ENCODE measurements at regions not wholly inside any gene's neighbourhood (a gene's known extent, or its start where the extent isn't known, plus 50 kb on each side); places are given as distances from the start of the nearest gene placed in this dataset.

DNA sequence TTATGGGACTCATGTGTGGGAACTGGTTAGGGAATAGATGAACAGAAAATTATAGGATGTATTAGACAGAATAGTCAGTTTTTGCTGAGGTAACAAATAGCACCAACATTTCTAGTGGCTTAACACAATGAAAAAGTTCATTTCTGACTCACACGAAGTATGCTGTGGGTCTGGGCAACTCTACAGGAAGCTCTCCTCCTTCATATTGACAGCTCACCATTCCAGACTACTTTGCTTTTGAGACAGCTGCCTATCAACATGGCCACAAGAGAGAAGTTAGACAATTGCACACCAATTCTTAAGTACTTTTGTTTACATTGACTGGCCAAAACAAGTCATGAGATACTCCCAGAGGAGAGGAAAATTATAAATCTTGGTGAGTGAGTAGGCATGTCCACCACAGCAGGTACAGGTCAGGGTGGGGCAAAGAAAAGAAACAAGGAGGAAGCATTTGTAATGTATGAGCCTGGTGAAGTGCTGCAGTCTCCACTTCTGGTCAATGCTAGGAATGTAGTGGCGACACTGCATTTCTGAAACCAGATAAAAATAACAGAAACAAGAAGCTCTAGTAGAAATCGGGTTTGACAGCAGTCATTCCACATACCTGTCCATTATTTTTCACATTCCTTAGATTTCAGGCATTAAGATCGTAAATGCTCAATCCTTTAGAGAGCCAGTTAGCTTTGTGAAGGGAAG, 141.6 kb downstream of the ICOS start:
- CTCF ChIA-PET, result no interaction called here
- Histone ChIP-seq H3K36me3 (ENCODE audit: control insufficient read depth in 2 of 2, insufficient read depth in 1 of 2, low read length in 2 of 2) (no peaks in the 10 kb centered on the region), H3K4me3 (ENCODE audit: low read depth, low read length) (no peak overlapping the region), H3K9me3 (ENCODE audit: control insufficient read depth, insufficient read depth, low read depth, low read length) (no peaks in the 10 kb centered on the region), H3K27ac (ENCODE audit: extremely low read depth, low read depth, low read length) (no peak overlapping the region), H3K4me1 (ENCODE audit: control insufficient read depth, insufficient read depth, low read length) (no peaks in the 10 kb centered on the region)
- POLR2A ChIA-PET, result no interaction called here
- TF ChIP-seq ZNF48 (tag by site-specific recombination; IDR thresholded peaks at IDR 0.05) (no peak), PRDM1 (tag by site-specific recombination; IDR thresholded peaks at IDR 0.05) (no peak), ZNF621 (tag by site-specific recombination; IDR thresholded peaks at IDR 0.05) (no peak), ZNF426 (tag by site-specific recombination; IDR thresholded peaks at IDR 0.05) (no peak), ZNF23 (tag by site-specific recombination; IDR thresholded peaks at IDR 0.05; ENCODE audit: borderline replicate concordance) (no peak), GLIS2 (tag by site-specific recombination; IDR thresholded peaks at IDR 0.05) (no peak), ZEB2 (tag by site-specific recombination; IDR thresholded peaks at IDR 0.05) (no peak)
- TF ChIP-seq, protein P1, sequence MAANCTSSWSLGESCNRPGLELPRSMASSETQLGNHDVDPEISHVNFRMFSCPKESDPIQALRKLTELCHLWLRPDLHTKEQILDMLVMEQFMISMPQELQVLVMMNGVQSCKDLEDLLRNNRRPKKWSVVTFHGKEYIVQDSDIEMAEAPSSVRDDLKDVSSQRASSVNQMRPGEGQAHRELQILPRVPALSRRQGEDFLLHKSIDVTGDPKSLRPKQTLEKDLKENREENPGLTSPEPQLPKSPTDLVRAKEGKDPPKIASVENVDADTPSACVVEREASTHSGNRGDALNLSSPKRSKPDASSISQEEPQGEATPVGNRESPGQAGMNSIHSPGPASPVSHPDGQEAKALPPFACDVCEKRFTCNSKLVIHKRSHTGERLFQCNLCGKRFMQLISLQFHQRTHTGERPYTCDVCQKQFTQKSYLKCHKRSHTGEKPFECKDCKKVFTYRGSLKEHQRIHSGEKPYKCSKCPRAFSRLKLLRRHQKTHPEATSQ (tag by site-specific recombination; IDR thresholded peaks at IDR 0.05), result no peak
- TF ChIP-seq, protein P2, sequence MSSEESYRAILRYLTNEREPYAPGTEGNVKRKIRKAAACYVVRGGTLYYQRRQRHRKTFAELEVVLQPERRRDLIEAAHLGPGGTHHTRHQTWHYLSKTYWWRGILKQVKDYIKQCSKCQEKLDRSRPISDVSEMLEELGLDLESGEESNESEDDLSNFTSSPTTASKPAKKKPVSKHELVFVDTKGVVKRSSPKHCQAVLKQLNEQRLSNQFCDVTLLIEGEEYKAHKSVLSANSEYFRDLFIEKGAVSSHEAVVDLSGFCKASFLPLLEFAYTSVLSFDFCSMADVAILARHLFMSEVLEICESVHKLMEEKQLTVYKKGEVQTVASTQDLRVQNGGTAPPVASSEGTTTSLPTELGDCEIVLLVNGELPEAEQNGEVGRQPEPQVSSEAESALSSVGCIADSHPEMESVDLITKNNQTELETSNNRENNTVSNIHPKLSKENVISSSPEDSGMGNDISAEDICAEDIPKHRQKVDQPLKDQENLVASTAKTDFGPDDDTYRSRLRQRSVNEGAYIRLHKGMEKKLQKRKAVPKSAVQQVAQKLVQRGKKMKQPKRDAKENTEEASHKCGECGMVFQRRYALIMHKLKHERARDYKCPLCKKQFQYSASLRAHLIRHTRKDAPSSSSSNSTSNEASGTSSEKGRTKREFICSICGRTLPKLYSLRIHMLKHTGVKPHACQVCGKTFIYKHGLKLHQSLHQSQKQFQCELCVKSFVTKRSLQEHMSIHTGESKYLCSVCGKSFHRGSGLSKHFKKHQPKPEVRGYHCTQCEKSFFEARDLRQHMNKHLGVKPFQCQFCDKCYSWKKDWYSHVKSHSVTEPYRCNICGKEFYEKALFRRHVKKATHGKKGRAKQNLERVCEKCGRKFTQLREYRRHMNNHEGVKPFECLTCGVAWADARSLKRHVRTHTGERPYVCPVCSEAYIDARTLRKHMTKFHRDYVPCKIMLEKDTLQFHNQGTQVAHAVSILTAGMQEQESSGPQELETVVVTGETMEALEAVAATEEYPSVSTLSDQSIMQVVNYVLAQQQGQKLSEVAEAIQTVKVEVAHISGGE (tag by site-specific recombination; conservative IDR thresholded peaks at IDR 0.05; ENCODE audit: low read depth), result no peak
- TF ChIP-seq, protein P3, sequence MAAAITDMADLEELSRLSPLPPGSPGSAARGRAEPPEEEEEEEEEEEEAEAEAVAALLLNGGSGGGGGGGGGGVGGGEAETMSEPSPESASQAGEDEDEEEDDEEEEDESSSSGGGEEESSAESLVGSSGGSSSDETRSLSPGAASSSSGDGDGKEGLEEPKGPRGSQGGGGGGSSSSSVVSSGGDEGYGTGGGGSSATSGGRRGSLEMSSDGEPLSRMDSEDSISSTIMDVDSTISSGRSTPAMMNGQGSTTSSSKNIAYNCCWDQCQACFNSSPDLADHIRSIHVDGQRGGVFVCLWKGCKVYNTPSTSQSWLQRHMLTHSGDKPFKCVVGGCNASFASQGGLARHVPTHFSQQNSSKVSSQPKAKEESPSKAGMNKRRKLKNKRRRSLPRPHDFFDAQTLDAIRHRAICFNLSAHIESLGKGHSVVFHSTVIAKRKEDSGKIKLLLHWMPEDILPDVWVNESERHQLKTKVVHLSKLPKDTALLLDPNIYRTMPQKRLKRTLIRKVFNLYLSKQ (tag by site-specific recombination; IDR thresholded peaks at IDR 0.05; ENCODE audit: borderline replicate concordance), result no peak
- TF ChIP-seq, protein P4, sequence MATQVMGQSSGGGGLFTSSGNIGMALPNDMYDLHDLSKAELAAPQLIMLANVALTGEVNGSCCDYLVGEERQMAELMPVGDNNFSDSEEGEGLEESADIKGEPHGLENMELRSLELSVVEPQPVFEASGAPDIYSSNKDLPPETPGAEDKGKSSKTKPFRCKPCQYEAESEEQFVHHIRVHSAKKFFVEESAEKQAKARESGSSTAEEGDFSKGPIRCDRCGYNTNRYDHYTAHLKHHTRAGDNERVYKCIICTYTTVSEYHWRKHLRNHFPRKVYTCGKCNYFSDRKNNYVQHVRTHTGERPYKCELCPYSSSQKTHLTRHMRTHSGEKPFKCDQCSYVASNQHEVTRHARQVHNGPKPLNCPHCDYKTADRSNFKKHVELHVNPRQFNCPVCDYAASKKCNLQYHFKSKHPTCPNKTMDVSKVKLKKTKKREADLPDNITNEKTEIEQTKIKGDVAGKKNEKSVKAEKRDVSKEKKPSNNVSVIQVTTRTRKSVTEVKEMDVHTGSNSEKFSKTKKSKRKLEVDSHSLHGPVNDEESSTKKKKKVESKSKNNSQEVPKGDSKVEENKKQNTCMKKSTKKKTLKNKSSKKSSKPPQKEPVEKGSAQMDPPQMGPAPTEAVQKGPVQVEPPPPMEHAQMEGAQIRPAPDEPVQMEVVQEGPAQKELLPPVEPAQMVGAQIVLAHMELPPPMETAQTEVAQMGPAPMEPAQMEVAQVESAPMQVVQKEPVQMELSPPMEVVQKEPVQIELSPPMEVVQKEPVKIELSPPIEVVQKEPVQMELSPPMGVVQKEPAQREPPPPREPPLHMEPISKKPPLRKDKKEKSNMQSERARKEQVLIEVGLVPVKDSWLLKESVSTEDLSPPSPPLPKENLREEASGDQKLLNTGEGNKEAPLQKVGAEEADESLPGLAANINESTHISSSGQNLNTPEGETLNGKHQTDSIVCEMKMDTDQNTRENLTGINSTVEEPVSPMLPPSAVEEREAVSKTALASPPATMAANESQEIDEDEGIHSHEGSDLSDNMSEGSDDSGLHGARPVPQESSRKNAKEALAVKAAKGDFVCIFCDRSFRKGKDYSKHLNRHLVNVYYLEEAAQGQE (tag by site-specific recombination; IDR thresholded peaks at IDR 0.05), result no peak

DNA sequence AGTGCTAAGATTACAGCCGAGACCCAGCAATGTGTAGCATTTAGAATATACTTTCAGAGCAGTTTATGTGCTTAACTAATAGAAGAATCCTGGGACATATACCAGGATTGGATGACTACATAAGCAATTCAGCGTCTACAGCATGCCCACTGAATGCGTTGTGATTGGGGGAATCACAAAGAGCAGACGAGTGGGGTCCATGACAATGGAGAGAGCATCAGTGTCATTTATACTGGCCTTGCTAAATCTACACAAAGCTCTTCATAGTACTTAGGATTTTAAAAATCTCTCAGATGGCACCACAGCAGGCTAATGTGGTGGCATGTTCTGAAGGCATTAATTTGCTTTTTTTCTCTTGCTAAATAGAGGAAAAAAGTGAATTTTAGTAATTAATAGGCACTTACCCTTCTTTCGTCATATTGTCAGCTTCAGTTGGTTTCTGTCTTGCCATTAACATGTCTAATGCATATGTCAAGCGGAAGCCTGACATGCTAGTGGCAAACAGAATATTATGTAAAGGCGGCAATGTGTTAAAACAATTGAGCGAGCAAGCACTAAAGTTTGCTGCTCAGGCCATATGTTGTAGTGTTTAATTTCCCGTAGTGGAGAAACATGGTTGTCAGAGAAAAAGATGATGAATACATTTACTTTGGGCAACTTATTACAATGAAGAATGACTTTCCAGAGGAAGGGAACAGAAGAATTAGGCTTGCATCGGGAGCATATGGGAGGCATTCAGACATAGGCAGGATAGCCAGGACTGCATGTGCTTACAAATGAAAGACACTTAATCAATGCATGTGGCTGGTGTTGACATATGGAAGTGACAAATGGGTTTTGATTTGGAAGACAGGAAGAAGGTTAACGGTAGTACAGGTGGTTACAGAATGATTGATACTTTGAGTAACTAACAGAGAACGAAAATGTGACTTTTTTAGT, 145.2 kb downstream of the ICOS start:
- ChIA-PET CTCF (interaction anchor here (2.1 kb wide), 1 partner anchor 10 kb away, joined by 11 read pairs; no protein-coding TSS in a partner anchor), POLR2A (no interaction called here)
- H3K4me1 ChIP-seq (ENCODE audit: control insufficient read depth, insufficient read depth, low read length), result no peaks in the 10 kb centered on the region
- H3K4me3 ChIP-seq (ENCODE audit: low read depth, low read length), result no peak overlapping the region
- no peaks in the 10 kb centered on the region for H3K9me3 ChIP-seq (ENCODE audit: control insufficient read depth, insufficient read depth, low read depth, low read length)
- no peaks in the 10 kb centered on the region for H3K36me3 ChIP-seq (ENCODE audit: control insufficient read depth in 2 of 2, insufficient read depth in 1 of 2, low read length in 2 of 2)
- TF ChIP-seq ZBTB7A (tag by site-specific recombination; IDR thresholded peaks at IDR 0.05; ENCODE audit: low read depth) (no peak), ZNF549 (tag by site-specific recombination; IDR thresholded peaks at IDR 0.05) (no peak), MEIS1 (CRISPR knock-in tag; IDR thresholded peaks at IDR 0.05; ENCODE audit: borderline replicate concordance) (no peak), SCRT2 (tag by site-specific recombination; IDR thresholded peaks at IDR 0.05) (no peak), ZNF223 (tag by site-specific recombination; IDR thresholded peaks at IDR 0.05) (no peak), ZNF416 (tag by site-specific recombination; IDR thresholded peaks at IDR 0.05) (no peak)
- TF ChIP-seq, protein P5, sequence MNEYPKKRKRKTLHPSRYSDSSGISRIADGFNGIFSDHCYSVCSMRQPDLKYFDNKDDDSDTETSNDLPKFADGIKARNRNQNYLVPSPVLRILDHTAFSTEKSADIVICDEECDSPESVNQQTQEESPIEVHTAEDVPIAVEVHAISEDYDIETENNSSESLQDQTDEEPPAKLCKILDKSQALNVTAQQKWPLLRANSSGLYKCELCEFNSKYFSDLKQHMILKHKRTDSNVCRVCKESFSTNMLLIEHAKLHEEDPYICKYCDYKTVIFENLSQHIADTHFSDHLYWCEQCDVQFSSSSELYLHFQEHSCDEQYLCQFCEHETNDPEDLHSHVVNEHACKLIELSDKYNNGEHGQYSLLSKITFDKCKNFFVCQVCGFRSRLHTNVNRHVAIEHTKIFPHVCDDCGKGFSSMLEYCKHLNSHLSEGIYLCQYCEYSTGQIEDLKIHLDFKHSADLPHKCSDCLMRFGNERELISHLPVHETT (tag by site-specific recombination; IDR thresholded peaks at IDR 0.05), result no peak
- no peak overlapping the region for H3K27ac ChIP-seq (ENCODE audit: extremely low read depth, low read depth, low read length)

Measured in HEK293 (cell line).